ENCODE measurements at regions not wholly inside any gene's neighbourhood (a gene's known extent, or its start where the extent isn't known, plus 50 kb on each side); places are given as distances from the start of the nearest gene placed in this dataset.

GRCh38 chr20:5691918-5692618 lies 58.1 kb upstream of the SHLD1 start (continued):
- TF ChIP-seq MAX (IDR thresholded peaks at IDR 0.05; ENCODE audit: low read depth, low read length) (no peak), NFXL1 (IDR thresholded peaks at IDR 0.05; ENCODE audit: borderline replicate concordance) (no peak), MYB (IDR thresholded peaks at IDR 0.05; ENCODE audit: borderline replicate concordance, low read depth, low read length) (no peak), YY1 (IDR thresholded peaks at IDR 0.05; ENCODE audit: low read depth, low read length) (0 out of 2 replicates have a peak, but pooled peaks have one; percentile 16), BCL11A (IDR thresholded peaks at IDR 0.05; ENCODE audit: low read depth, low read length) (0 out of 2 replicates have a peak, but pooled peaks have one; percentile 29), WRNIP1 (IDR thresholded peaks at IDR 0.05; ENCODE audit: borderline replicate concordance, low read depth, low read length) (no peak), ZBTB11 (CRISPR knock-in tag; IDR thresholded peaks at IDR 0.05) (no peak), IRF3 (IDR thresholded peaks at IDR 0.05) (no peak), ATF3 (IDR thresholded peaks at IDR 0.05; ENCODE audit: borderline replicate concordance, extremely low read depth, low read depth, low read length) (no peak), RELB (IDR thresholded peaks at IDR 0.05; ENCODE audit: low read depth) (no peak; the same call in 1 of the 2 replicates), ZNF687 (IDR thresholded peaks at IDR 0.05) (peak; percentile 52; the same call in 1 of the 2 replicates), SUPT20H (IDR thresholded peaks at IDR 0.05; ENCODE audit: borderline replicate concordance, control insufficient read depth, low read depth, low read length) (no peak), ATF2 (IDR thresholded peaks at IDR 0.05; ENCODE audit: low read length) (peak; percentile 82; the same call in 1 of the 2 replicates), NRF1 (conservative IDR thresholded peaks at IDR 0.05; ENCODE audit: low read depth, low read length) (no peak), IRF4 (IDR thresholded peaks at IDR 0.05; ENCODE audit: low read depth, low read length) (0 out of 2 replicates have a peak, but pooled peaks have one; percentile 36), PML (IDR thresholded peaks at IDR 0.05; ENCODE audit: low read length) (no peak)

Measured in GM12878 (cell line).